ENCODE measurements at regions not wholly inside any gene's neighbourhood (a gene's known extent, or its start where the extent isn't known, plus 50 kb on each side); places are given as distances from the start of the nearest gene placed in this dataset.

DNA sequence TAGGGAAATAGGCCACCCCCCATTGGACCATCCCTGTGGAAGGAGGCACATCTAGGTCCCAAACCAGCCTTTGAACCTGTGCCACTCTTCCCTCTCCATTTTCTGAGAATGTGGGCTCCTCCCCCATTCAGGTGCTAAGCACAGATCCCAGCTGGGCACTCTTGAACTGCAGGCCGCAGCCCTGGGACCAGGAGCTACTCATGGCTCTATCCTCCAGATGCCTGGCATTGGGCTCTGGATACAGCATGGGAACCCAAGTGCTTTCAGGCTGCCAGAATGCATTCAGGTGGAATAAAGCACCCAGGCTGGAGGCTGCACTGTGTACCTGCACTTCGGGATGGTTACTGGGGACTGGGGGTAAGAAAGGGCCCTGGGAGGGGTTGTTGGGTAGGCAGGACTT lies 1372.3 kb upstream of the SPRY2 start:
- Histone ChIP-seq H3K4me3 (ENCODE audit: low read length in 2 of 2) (no peak overlapping the region), H3K9me3 (ENCODE audit: control insufficient read depth in 2 of 2, low read length in 2 of 2) (no peaks in the 10 kb centered on the region), H3K27ac (ENCODE audit: low read length) (no peak overlapping the region), H3K27me3 (ENCODE audit: control insufficient read depth in 1 of 2, insufficient read depth in 2 of 2, low read length in 2 of 2) (no peaks in the 10 kb centered on the region), H3K36me3 (ENCODE audit: control insufficient read depth in 2 of 2, insufficient read depth in 2 of 2, low read length in 2 of 2) (no peaks in the 10 kb centered on the region), H3K4me1 (ENCODE audit: control insufficient read depth, insufficient read depth, low read length) (no peaks in the 10 kb centered on the region), H3K9ac (ENCODE audit: low read length in 2 of 2) (no peak overlapping the region)

DNA sequence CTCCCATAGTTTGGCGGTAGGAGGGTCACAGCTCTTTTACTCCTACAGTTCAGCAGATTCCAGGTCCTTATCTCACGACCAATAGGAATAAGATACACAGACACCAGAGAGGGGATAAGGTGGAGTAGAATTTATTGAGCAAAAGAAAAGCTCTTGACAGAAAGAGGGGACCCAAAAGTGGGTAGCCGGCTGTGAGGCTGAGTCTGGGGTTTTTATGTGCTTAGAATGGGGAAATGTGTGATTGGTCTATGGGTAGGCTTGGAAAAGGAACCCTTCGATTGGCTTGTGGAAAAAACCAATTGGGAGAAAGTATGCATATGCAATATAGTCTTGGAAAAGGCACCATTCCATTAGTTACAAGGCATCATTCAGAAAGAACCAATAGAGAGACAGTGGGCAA lies 1356.9 kb upstream of the SPRY2 start:
- Histone ChIP-seq H3K27me3 (ENCODE audit: control insufficient read depth in 1 of 2, insufficient read depth in 2 of 2, low read length in 2 of 2) (no peaks in the 10 kb centered on the region), H3K27ac (ENCODE audit: low read length) (no peak overlapping the region), H3K9me3 (ENCODE audit: control insufficient read depth in 2 of 2, low read length in 2 of 2) (no peaks in the 10 kb centered on the region), H3K4me3 (ENCODE audit: low read length in 2 of 2) (no peak overlapping the region), H3K4me1 (ENCODE audit: control insufficient read depth, insufficient read depth, low read length) (no peaks in the 10 kb centered on the region), H3K36me3 (ENCODE audit: control insufficient read depth in 2 of 2, insufficient read depth in 2 of 2, low read length in 2 of 2) (no peaks in the 10 kb centered on the region), H3K9ac (ENCODE audit: low read length in 2 of 2) (no peak overlapping the region)

DNA sequence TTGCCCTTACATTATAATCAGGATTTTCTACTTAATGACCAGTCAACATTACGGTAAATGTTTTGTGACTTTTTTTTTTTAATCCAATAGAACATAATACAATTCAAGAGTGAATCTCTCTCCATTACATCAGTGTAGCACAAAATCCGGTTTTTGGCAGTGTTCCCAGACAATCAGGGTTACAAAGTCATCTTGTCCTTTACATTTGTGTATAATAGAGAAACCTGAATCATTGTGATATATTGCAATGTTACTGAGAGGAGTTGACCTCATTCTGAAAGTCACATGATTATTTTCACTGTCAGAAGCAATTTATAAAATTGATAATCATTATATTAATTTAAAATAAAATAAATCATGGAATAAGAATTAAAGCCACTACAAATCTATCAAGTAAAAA lies 1346.0 kb upstream of the SPRY2 start:
- Histone ChIP-seq H3K9ac (ENCODE audit: low read length in 2 of 2) (no peak overlapping the region), H3K27ac (ENCODE audit: low read length) (no peak overlapping the region), H3K36me3 (ENCODE audit: control insufficient read depth in 2 of 2, insufficient read depth in 2 of 2, low read length in 2 of 2) (no peaks in the 10 kb centered on the region), H3K27me3 (ENCODE audit: control insufficient read depth in 1 of 2, insufficient read depth in 2 of 2, low read length in 2 of 2) (no peaks in the 10 kb centered on the region), H3K9me3 (ENCODE audit: control insufficient read depth in 2 of 2, low read length in 2 of 2) (no peaks in the 10 kb centered on the region), H3K4me3 (ENCODE audit: low read length in 2 of 2) (no peak overlapping the region), H3K4me1 (ENCODE audit: control insufficient read depth, insufficient read depth, low read length) (no peaks in the 10 kb centered on the region)

DNA sequence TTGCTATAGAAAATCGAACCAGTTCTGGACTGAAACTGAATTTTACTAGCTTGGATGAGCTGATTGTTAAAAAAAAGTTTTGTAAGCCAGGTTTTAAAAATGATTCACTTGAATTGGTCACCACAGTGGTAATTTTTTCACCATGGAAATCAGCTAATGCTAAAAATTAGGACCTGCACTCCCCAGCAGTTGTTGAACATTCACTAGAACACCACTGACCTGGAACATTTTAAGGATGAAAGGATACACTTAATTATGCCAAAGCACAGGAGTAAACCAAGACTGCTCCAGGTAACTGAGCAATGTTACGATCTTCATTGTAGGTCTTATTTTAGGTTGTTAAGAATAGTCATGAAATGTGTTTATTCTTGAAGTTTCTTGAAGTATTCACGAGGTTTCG lies 1342.6 kb upstream of the SPRY2 start:
- no peak overlapping the region for H3K4me3 ChIP-seq (ENCODE audit: low read length in 2 of 2)
- H3K9ac ChIP-seq (ENCODE audit: low read length in 2 of 2), result no peak overlapping the region
- H3K36me3 ChIP-seq (ENCODE audit: control insufficient read depth in 2 of 2, insufficient read depth in 2 of 2, low read length in 2 of 2), result no peaks in the 10 kb centered on the region
- H3K4me1 ChIP-seq (ENCODE audit: control insufficient read depth, insufficient read depth, low read length), result no peaks in the 10 kb centered on the region
- H3K9me3 ChIP-seq (ENCODE audit: control insufficient read depth in 2 of 2, low read length in 2 of 2), result no peaks in the 10 kb centered on the region
- H3K27ac ChIP-seq (ENCODE audit: low read length), result no peak overlapping the region
- H3K27me3 ChIP-seq (ENCODE audit: control insufficient read depth in 1 of 2, insufficient read depth in 2 of 2, low read length in 2 of 2), result no peaks in the 10 kb centered on the region

DNA sequence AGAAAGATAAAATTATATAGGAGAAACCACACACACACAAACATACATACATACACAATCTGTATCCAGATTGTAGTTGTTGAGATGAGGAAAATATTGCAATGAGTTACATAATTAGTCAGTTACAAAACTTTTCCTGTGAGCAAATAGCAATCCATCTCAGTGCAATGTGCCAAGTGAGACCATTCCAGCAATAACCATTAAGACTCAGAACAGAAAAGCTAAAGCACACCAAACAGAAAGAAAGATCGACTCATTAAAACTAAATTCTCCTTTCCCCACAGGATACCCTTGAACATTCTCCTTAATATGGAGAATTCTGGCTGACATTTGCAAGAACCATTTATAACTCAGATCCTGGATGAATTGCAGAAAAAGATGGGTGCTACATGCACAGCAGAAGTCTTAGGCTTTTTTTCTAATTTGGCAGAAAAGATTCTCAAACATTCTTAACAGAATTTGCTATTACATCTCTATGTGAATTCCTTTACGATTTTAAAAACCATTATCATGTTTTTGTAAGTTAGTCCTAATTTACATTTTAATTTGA lies 1341.2 kb upstream of the SPRY2 start:
- H3K27ac ChIP-seq (ENCODE audit: low read length), result no peak overlapping the region
- H3K4me3 ChIP-seq (ENCODE audit: low read length in 2 of 2), result no peak overlapping the region
- H3K27me3 ChIP-seq (ENCODE audit: control insufficient read depth in 1 of 2, insufficient read depth in 2 of 2, low read length in 2 of 2), result no peaks in the 10 kb centered on the region
- no peaks in the 10 kb centered on the region for H3K4me1 ChIP-seq (ENCODE audit: control insufficient read depth, insufficient read depth, low read length)
- no peaks in the 10 kb centered on the region for H3K36me3 ChIP-seq (ENCODE audit: control insufficient read depth in 2 of 2, insufficient read depth in 2 of 2, low read length in 2 of 2)
- H3K9me3 ChIP-seq (ENCODE audit: control insufficient read depth in 2 of 2, low read length in 2 of 2), result peaks cover 4 to 6% of the 10 kb centered on the region in 2 donors
- H3K9ac ChIP-seq (ENCODE audit: low read length in 2 of 2), result no peak overlapping the region

DNA sequence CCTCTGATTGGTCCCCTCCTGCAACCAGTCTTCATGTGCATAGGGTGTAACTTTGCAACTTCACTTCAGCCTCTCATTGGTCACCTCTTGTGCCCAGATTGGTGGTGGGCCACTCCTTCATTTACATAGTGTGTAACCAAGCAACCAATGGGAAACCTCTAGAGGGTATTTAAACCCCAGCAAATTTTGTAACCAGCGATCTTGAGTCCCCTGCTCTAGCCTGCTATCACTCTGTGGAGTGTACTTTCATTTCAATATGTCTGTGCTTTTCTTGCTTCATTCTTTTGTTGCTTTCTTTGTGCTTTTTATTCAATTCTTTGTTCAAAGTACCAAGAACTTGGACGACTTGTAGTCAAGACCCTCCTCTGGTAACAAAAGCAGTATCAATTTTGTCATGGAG lies 1336.9 kb upstream of the SPRY2 start:
- H3K27me3 ChIP-seq (ENCODE audit: control insufficient read depth in 1 of 2, insufficient read depth in 2 of 2, low read length in 2 of 2), result no peaks in the 10 kb centered on the region
- H3K27ac ChIP-seq (ENCODE audit: low read length), result no peak overlapping the region
- H3K36me3 ChIP-seq (ENCODE audit: control insufficient read depth in 2 of 2, insufficient read depth in 2 of 2, low read length in 2 of 2), result no peaks in the 10 kb centered on the region
- H3K4me3 ChIP-seq (ENCODE audit: low read length in 2 of 2), result no peak overlapping the region
- H3K9ac ChIP-seq (ENCODE audit: low read length in 2 of 2), result no peak overlapping the region
- H3K9me3 ChIP-seq (ENCODE audit: control insufficient read depth in 2 of 2, low read length in 2 of 2), result peaks cover 4 to 6% of the 10 kb centered on the region in 2 donors
- no peaks in the 10 kb centered on the region for H3K4me1 ChIP-seq (ENCODE audit: control insufficient read depth, insufficient read depth, low read length)

DNA sequence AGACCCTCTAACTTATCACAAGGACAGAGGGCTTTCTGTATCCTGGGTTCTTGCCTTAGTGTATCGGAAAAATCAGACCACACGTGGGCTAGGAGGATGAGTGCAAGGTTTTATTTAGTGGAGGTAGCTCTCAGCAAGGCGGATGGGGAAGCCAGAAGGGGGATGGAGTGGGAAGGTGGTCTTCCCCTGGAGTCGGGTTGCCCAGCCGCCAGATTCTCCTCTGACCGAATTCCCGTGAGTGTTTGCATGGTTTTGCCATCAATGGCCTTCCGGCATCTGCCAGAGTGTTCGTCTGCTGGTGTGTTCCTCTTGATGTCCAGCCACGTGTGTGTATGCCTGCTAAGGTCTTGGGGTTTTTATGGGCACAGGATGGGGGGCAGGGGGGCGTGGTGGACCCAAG lies 1335.1 kb upstream of the SPRY2 start:
- H3K27ac ChIP-seq (ENCODE audit: low read length), result no peak overlapping the region
- H3K9ac ChIP-seq (ENCODE audit: low read length in 2 of 2), result no peak overlapping the region
- H3K4me3 ChIP-seq (ENCODE audit: low read length in 2 of 2), result no peak overlapping the region
- no peaks in the 10 kb centered on the region for H3K27me3 ChIP-seq (ENCODE audit: control insufficient read depth in 1 of 2, insufficient read depth in 2 of 2, low read length in 2 of 2)
- H3K36me3 ChIP-seq (ENCODE audit: control insufficient read depth in 2 of 2, insufficient read depth in 2 of 2, low read length in 2 of 2), result no peaks in the 10 kb centered on the region
- peaks cover 4 to 6% of the 10 kb centered on the region in 2 donors for H3K9me3 ChIP-seq (ENCODE audit: control insufficient read depth in 2 of 2, low read length in 2 of 2)
- H3K4me1 ChIP-seq (ENCODE audit: control insufficient read depth, insufficient read depth, low read length), result no peaks in the 10 kb centered on the region

DNA sequence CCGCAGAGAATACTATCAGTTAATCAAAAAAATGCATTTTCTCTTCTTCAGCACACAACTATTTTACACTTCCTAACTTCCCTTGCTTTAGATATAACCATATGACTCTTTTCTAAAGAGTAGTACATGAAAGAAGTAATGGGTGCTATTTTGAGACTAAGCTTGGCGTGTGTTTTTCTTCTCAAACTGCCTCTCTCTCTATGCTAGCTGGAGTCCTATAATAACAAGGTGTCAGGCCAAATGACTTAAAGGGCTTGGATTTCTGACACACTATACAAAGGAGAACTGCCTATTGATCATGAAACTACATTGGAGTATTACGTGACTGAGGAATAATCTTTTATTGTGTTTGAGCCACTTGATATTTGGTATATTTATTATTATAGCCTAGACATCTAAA lies 1330.1 kb upstream of the SPRY2 start:
- Histone ChIP-seq H3K27me3 (ENCODE audit: control insufficient read depth in 1 of 2, insufficient read depth in 2 of 2, low read length in 2 of 2) (no peaks in the 10 kb centered on the region), H3K9ac (ENCODE audit: low read length in 2 of 2) (no peak overlapping the region)

DNA sequence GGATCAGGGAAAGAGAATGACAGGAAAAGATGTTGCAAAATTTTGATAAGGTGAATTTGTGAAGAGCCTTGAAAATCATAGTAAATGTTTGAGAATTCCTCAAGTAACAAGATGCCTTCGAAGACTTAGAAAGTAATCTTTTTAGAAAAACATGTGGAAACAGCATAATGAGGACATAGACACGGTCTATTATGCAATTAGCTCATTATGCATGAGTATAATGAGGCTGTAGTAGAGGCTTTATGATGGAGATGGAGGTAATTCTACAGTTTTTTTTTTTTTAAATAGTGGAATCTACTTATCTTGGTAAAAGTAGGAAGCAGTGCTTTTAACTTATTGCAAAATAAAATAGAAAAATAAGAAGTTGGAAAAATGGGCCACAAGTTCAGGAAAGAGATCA lies 1329.1 kb upstream of the SPRY2 start:
- H3K27me3 ChIP-seq (ENCODE audit: control insufficient read depth in 1 of 2, insufficient read depth in 2 of 2, low read length in 2 of 2), result no peaks in the 10 kb centered on the region
- no peaks in the 10 kb centered on the region for H3K36me3 ChIP-seq (ENCODE audit: control insufficient read depth in 2 of 2, insufficient read depth in 2 of 2, low read length in 2 of 2)
- H3K4me3 ChIP-seq (ENCODE audit: low read length in 2 of 2), result no peak overlapping the region
- H3K9me3 ChIP-seq (ENCODE audit: control insufficient read depth in 2 of 2, low read length in 2 of 2), result no peaks in the 10 kb centered on the region
- H3K9ac ChIP-seq (ENCODE audit: low read length in 2 of 2), result no peak overlapping the region
- no peak overlapping the region for H3K27ac ChIP-seq (ENCODE audit: low read length)
- H3K4me1 ChIP-seq (ENCODE audit: control insufficient read depth, insufficient read depth, low read length), result no peaks in the 10 kb centered on the region

More for the DNA sequence above, 1330.1 kb upstream of the SPRY2 start:
- Histone ChIP-seq H3K9me3 (ENCODE audit: control insufficient read depth in 2 of 2, low read length in 2 of 2) (no peaks in the 10 kb centered on the region), H3K36me3 (ENCODE audit: control insufficient read depth in 2 of 2, insufficient read depth in 2 of 2, low read length in 2 of 2) (no peaks in the 10 kb centered on the region), H3K27ac (ENCODE audit: low read length) (no peak overlapping the region), H3K4me3 (ENCODE audit: low read length in 2 of 2) (no peak overlapping the region), H3K4me1 (ENCODE audit: control insufficient read depth, insufficient read depth, low read length) (no peaks in the 10 kb centered on the region)

DNA sequence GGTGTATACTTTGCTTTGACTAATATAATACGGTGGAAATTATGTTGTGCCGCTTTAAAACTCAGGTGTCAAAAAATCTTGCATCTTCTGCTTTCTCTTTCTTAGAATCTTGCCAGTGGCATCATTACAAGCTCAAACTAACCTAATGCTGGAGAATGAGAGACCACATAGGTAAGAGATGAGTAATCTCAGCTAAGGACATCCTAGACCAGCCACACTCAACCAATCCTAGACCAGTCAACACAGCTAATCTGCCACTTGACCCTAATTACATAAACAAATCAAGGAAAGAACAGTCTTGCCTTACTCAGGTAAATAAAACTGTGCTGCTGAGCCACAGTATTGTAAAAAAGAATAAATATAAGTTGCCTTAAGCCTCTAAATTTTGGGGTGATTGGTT lies 1323.9 kb upstream of the SPRY2 start:
- H3K27ac ChIP-seq (ENCODE audit: low read length), result no peak overlapping the region
- H3K9me3 ChIP-seq (ENCODE audit: control insufficient read depth in 2 of 2, low read length in 2 of 2), result no peaks in the 10 kb centered on the region
- H3K4me1 ChIP-seq (ENCODE audit: control insufficient read depth, insufficient read depth, low read length), result no peaks in the 10 kb centered on the region
- H3K36me3 ChIP-seq (ENCODE audit: control insufficient read depth in 2 of 2, insufficient read depth in 2 of 2, low read length in 2 of 2), result no peaks in the 10 kb centered on the region
- H3K4me3 ChIP-seq (ENCODE audit: low read length in 2 of 2), result no peak overlapping the region
- H3K9ac ChIP-seq (ENCODE audit: low read length in 2 of 2), result no peak overlapping the region
- H3K27me3 ChIP-seq (ENCODE audit: control insufficient read depth in 1 of 2, insufficient read depth in 2 of 2, low read length in 2 of 2), result no peaks in the 10 kb centered on the region

DNA sequence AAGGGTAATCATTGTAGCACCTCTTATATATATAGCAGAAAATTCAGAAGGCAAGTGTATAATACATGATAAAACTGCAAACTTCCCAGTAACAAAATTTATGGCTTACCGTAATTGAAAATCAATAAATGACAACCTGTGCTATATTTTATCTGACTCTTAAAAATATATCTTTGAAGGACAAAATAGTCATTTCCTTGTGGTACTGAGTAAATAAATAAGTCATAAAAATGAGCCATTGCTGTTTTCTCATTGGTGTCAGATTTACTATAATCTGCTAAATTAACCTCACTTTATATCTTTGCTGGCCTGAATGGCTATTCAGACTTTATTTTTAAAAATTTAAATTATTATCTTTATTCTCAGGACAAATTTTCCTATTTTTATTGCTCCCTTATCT lies 1319.1 kb upstream of the SPRY2 start:
- H3K27me3 ChIP-seq (ENCODE audit: control insufficient read depth in 1 of 2, insufficient read depth in 2 of 2, low read length in 2 of 2), result no peaks in the 10 kb centered on the region
- H3K9ac ChIP-seq (ENCODE audit: low read length in 2 of 2), result no peak overlapping the region
- H3K9me3 ChIP-seq (ENCODE audit: control insufficient read depth in 2 of 2, low read length in 2 of 2), result no peaks in the 10 kb centered on the region
- no peaks in the 10 kb centered on the region for H3K36me3 ChIP-seq (ENCODE audit: control insufficient read depth in 2 of 2, insufficient read depth in 2 of 2, low read length in 2 of 2)
- no peaks in the 10 kb centered on the region for H3K4me1 ChIP-seq (ENCODE audit: control insufficient read depth, insufficient read depth, low read length)
- no peak overlapping the region for H3K27ac ChIP-seq (ENCODE audit: low read length)
- no peak overlapping the region for H3K4me3 ChIP-seq (ENCODE audit: low read length in 2 of 2)

Data from stomach smooth muscle (tissue), 2 donors.